ENCODE measurements at regions not wholly inside any gene's neighbourhood (a gene's known extent, or its start where the extent isn't known, plus 50 kb on each side); places are given as distances from the start of the nearest gene placed in this dataset.

- H3K27me3 ChIP-seq (replicated peaks; ENCODE audit: insufficient read depth, low read length), result no peaks in the 10 kb centered on the region
- no peak overlapping the region for H2AFZ ChIP-seq (ENCODE audit: low read length)
- TF ChIP-seq EZH2 (optimal IDR thresholded peaks at IDR 0.05; ENCODE audit: low read depth, low read length) (no peak), CTCF (IDR thresholded peaks at IDR 0.05; ENCODE audit: low read length) (no peak), EZH2phosphoT487 (IDR thresholded peaks at IDR 0.05; ENCODE audit: low read length) (no peak)
- no peak overlapping the region for H3K4me3 ChIP-seq (ENCODE audit: low read length)
- H3F3A ChIP-seq (ENCODE audit: insufficient read depth, low read length), result no peaks in the 10 kb centered on the region
- H3K4me2 ChIP-seq (ENCODE audit: low read depth, low read length), result no peak overlapping the region
- no peak overlapping the region for H3K27ac ChIP-seq (ENCODE audit: low read length)
- H3K9ac ChIP-seq (ENCODE audit: low read length), result no peak overlapping the region
- no peak for DNase-seq
- H3K4me1 ChIP-seq (ENCODE audit: low read length), result no peaks in the 10 kb centered on the region
- H3K9me3 ChIP-seq (replicated peaks; ENCODE audit: insufficient read depth, low read length), result no peaks in the 10 kb centered on the region
- no peaks in the 10 kb centered on the region for H3K9me2 ChIP-seq (replicated peaks; ENCODE audit: insufficient read depth, low read length)
- no peaks in the 10 kb centered on the region for H3K36me3 ChIP-seq (replicated peaks; ENCODE audit: insufficient read depth, low read length)
- no peaks in the 10 kb centered on the region for H4K20me1 ChIP-seq (ENCODE audit: insufficient read depth, low read length)
- no peaks in the 10 kb centered on the region for H3K79me2 ChIP-seq (ENCODE audit: low read length)
Measured at GRCh38 chr22:48729499-48730171, 1098.0 kb downstream of the BRD1 start.

- Histone ChIP-seq H4K20me1 (ENCODE audit: insufficient read depth, low read length) (no peaks in the 10 kb centered on the region), H3K9me2 (replicated peaks; ENCODE audit: insufficient read depth, low read length) (no peaks in the 10 kb centered on the region), H3F3A (ENCODE audit: insufficient read depth, low read length) (no peaks in the 10 kb centered on the region), H3K9ac (ENCODE audit: low read length) (no peak overlapping the region), H3K27me3 (replicated peaks; ENCODE audit: insufficient read depth, low read length) (no peaks in the 10 kb centered on the region), H3K27ac (ENCODE audit: low read length) (no peak overlapping the region), H3K4me3 (ENCODE audit: low read length) (no peak overlapping the region), H3K4me2 (ENCODE audit: low read depth, low read length) (no peak overlapping the region), H3K9me3 (replicated peaks; ENCODE audit: insufficient read depth, low read length) (no peaks in the 10 kb centered on the region), H3K36me3 (replicated peaks; ENCODE audit: insufficient read depth, low read length) (no peaks in the 10 kb centered on the region), H2AFZ (ENCODE audit: low read length) (no peak overlapping the region), H3K79me2 (ENCODE audit: low read length) (no peaks in the 10 kb centered on the region), H3K4me1 (ENCODE audit: low read length) (no peaks in the 10 kb centered on the region)
- DNase-seq, result no peak
- no peak for TF ChIP-seq EZH2phosphoT487 (IDR thresholded peaks at IDR 0.05; ENCODE audit: low read length)
- no peak for TF ChIP-seq EZH2 (optimal IDR thresholded peaks at IDR 0.05; ENCODE audit: low read depth, low read length)
- TF ChIP-seq CTCF (IDR thresholded peaks at IDR 0.05; ENCODE audit: low read length), result no peak
Measured at GRCh38 chr22:48727454-48728058, 1100.1 kb downstream of the BRD1 start.

GRCh38 chr22:48724899-48725298 lies 1102.8 kb downstream of the BRD1 start:
- no peak overlapping the region for H3K9ac ChIP-seq (ENCODE audit: low read length)
- no peaks in the 10 kb centered on the region for H3K9me3 ChIP-seq (replicated peaks; ENCODE audit: insufficient read depth, low read length)
- H3K4me1 ChIP-seq (ENCODE audit: low read length), result no peaks in the 10 kb centered on the region
- H3K9me2 ChIP-seq (replicated peaks; ENCODE audit: insufficient read depth, low read length), result no peaks in the 10 kb centered on the region
- TF ChIP-seq CTCF (IDR thresholded peaks at IDR 0.05; ENCODE audit: low read length) (no peak), EZH2 (optimal IDR thresholded peaks at IDR 0.05; ENCODE audit: low read depth, low read length) (no peak), EZH2phosphoT487 (IDR thresholded peaks at IDR 0.05; ENCODE audit: low read length) (no peak)
- no peaks in the 10 kb centered on the region for H3F3A ChIP-seq (ENCODE audit: insufficient read depth, low read length)
- H3K36me3 ChIP-seq (replicated peaks; ENCODE audit: insufficient read depth, low read length), result no peaks in the 10 kb centered on the region
- H3K4me3 ChIP-seq (ENCODE audit: low read length), result no peak overlapping the region
- no peaks in the 10 kb centered on the region for H3K27me3 ChIP-seq (replicated peaks; ENCODE audit: insufficient read depth, low read length)
- no peak overlapping the region for H3K4me2 ChIP-seq (ENCODE audit: low read depth, low read length)
- no peak for DNase-seq
- H4K20me1 ChIP-seq (ENCODE audit: insufficient read depth, low read length), result no peaks in the 10 kb centered on the region
- H2AFZ ChIP-seq (ENCODE audit: low read length), result no peak overlapping the region
- H3K79me2 ChIP-seq (ENCODE audit: low read length), result no peaks in the 10 kb centered on the region
- no peak overlapping the region for H3K27ac ChIP-seq (ENCODE audit: low read length)

Measured in MM.1S (cell line).